Posterior cingulate gyrus (tissue), 11 donors: ENCODE measurements at regions not wholly inside any gene's neighbourhood (a gene's known extent, or its start where the extent isn't known, plus 50 kb on each side); places are given as distances from the start of the nearest gene placed in this dataset.

ENCODE experiments used
- DNase-seq, 10 donors: peaks; one replicate each; pipeline versions ENCODE4 v3.0.0 to v3.0.0-alpha.2; 2020 to 2021; ENCODE audit warnings: mixed read lengths in 3 of 10
- intact Hi-C: fragments of 100-400 bp; cut with DNase I; formaldehyde crosslinking; loops from one replicate; pipeline ENCODE4 v1.15.1; 2023

- DNase-seq: no peak
- intact Hi-C loops: no loop called here
These were observed 94.3 kb downstream of the GLUL start for GRCh38 chr1:182297335-182297734.

GRCh38 chr1:182295697-182296096, 95.9 kb downstream of the GLUL start:
- intact Hi-C loops: no loop called here
- no peak for DNase-seq

- intact Hi-C loops: no loop called here
- DNase-seq: no peak
These were observed 98.4 kb downstream of the GLUL start for GRCh38 chr1:182293119-182293589.

- no peak for DNase-seq
- intact Hi-C loops: no loop called here
These were observed 99.3 kb downstream of the GLUL start for GRCh38 chr1:182292193-182292741.

GRCh38 chr1:182291584-182292192, 99.9 kb downstream of the GLUL start:
- intact Hi-C loops: no loop called here
- no peak for DNase-seq

GRCh38 chr1:182288749-182289604, 102.6 kb downstream of the GLUL start:
- intact Hi-C loops: no loop called here
- DNase-seq: no peak

- no peak for DNase-seq
- intact Hi-C loops: no loop called here
These were observed 104.8 kb downstream of the GLUL start for GRCh38 chr1:182286761-182287160.

GRCh38 chr1:182283746-182284544, 107.6 kb downstream of the GLUL start:
- DNase-seq: no peak
- intact Hi-C loops: no loop called here

- DNase-seq: peak in 9 of 10 donors; percentile 63 to 96 (median 75)
These were observed 110.0 kb downstream of the GLUL start for GRCh38 chr1:182281541-182281940.

GRCh38 chr1:182280504-182280900, 111.1 kb downstream of the GLUL start:
- no peak for DNase-seq
- intact Hi-C loops: no loop called here

More at GRCh38 chr1:182281541-182281940, 110.0 kb downstream of the GLUL start:
- intact Hi-C loops: no loop called here

GRCh38 chr1:182279724-182280503, 111.7 kb downstream of the GLUL start:
- DNase-seq: peak; percentile 52 to 98 (median 86)
- intact Hi-C loops: loop anchor here (1.0 kb wide), 2 partner anchors 111 to 137 kb away; partner anchors contain the start of gene GLUL

- intact Hi-C loops: loop anchor here (1.0 kb wide), 2 partner anchors 112 to 136 kb away; partner anchors contain the start of gene GLUL
- no peak for DNase-seq
These were observed 112.3 kb downstream of the GLUL start for GRCh38 chr1:182279302-182279701.

- intact Hi-C loops: loop anchor here (1.0 kb wide), 2 partner anchors 113 to 135 kb away; partner anchors contain the start of gene GLUL
- DNase-seq: no peak
These were observed 113.2 kb downstream of the GLUL start for GRCh38 chr1:182278144-182279054.

- intact Hi-C loops: no loop called here
- DNase-seq: no peak
These were observed 116.3 kb downstream of the GLUL start for GRCh38 chr1:182275271-182275670.

GRCh38 chr1:182274618-182275017, 117.0 kb downstream of the GLUL start:
- DNase-seq: no peak
- intact Hi-C loops: no loop called here

GRCh38 chr1:182270731-182271130, 120.9 kb downstream of the GLUL start:
- no peak for DNase-seq
- intact Hi-C loops: no loop called here

GRCh38 chr1:182269097-182269496, 122.5 kb downstream of the GLUL start:
- intact Hi-C loops: no loop called here
- DNase-seq: no peak

- DNase-seq: no peak
These were observed 122.9 kb downstream of the GLUL start for GRCh38 chr1:182268669-182269068.

GRCh38 chr1:182264185-182264584, 127.4 kb downstream of the GLUL start:
- intact Hi-C loops: no loop called here
- no peak for DNase-seq

More at GRCh38 chr1:182268669-182269068, 122.9 kb downstream of the GLUL start:
- intact Hi-C loops: no loop called here
